Stimulated activated CD8-positive, alpha-beta memory T cell treated with anti-CD3 and anti-CD28 coated beads, Interleukin-12 subunit alpha, Interleukin-12 subunit beta, amount 100 ng/mL, for 24 hours (primary cell): ENCODE measurements at regions not wholly inside any gene's neighbourhood (a gene's known extent, or its start where the extent isn't known, plus 50 kb on each side); places are given as distances from the start of the nearest gene placed in this dataset.

Experiments used
- DNase-seq: peaks from one replicate; pipeline ENCODE4 v3.0.0-alpha.2; 2020; ENCODE audit errors: extremely low read depth

DNA sequence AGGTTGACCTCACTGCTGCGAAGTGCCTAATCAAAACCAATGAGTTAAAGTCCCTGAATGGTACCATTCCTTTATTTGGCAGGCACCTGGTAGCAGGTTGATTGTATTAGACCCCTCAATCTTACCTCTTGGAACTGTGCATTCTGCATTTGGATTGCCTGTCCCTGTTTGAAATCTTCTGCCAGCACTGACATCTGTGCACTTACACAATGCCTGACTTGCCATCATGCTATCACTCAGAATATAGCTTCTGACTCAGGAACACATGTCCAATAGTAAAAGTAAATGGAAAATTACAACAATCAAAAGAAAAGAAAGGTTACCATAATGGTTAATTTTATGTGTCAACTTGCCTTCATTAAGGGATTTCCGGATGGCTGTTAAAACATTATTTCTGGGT, 366.0 kb upstream of the PDGFD start:
- no peak for DNase-seq

DNA sequence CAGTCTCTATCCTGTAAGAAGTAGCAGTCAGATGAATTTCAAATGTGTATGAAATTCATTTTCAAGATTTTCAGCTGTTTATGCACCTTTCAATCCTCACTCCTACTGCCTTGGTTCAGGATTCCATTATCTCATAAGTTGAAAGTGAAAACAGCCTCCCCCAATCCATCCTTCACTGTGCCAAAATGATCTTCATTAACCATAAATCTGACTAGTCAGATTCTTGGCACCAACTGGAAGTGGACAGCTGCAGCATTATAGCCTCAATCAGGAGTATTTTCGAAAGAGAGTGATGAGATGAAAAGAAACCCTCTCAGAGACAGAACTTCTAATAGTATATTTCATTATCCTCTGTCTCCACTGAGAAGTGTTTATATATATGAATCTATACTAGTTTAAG, 365.3 kb upstream of the PDGFD start:
- DNase-seq, result no peak

DNA sequence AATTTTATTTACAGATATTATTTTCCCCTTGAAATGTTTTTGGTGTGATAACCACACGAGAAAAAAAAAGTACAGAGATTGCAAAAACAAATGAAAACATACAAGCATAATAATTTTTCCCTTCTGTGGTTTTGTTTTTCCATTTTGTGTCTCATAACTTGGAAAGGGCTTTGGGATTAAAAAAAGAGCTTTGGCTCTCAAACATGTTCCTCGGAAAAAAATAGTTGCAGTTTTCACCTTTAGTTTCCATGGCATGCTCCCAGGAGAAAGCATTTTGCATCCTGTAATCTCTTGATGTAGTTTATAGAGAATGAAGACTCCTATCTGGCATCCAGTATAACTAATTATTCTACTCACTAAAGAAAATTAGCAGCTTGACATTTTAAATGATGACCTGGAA, 362.1 kb upstream of the PDGFD start:
- no peak for DNase-seq

DNA sequence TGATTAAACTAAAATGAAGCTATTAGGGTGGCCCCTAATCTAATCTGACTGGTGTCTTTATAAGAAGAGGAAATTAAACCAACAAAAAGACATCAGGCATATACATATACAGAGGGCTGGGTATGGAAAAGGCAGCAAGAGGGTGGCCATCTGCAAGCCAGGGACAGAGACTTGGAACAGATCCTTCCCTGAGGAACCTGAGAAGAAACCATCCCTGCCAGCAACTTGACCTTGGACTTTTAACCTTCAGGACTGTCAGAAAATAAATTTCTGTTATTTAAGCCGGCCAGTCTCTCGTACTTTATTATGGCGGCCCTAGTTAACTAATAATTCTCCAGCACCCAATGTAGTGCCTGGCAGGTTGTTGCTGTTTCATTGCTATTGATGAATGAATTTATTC, 361.5 kb upstream of the PDGFD start:
- DNase-seq, result no peak

DNA sequence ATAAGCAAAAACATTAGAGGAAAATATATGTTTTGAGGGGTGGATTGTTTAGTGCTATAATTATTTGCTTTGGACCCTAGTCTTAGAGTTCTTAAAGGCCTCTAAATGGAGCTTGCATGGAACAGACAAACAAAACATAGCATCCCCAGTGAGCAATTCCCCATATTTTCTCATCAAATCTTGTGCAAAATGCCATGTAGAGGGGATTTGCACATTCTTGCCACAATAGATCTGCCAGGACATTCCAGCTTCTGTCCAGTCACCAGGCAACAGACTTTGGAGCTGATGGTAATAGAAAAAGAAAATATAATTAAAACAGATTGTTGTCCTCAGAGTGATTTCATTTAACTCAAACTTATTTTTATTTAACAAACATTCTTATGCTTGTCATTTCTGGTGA, 360.3 kb upstream of the PDGFD start:
- no peak for DNase-seq

DNA sequence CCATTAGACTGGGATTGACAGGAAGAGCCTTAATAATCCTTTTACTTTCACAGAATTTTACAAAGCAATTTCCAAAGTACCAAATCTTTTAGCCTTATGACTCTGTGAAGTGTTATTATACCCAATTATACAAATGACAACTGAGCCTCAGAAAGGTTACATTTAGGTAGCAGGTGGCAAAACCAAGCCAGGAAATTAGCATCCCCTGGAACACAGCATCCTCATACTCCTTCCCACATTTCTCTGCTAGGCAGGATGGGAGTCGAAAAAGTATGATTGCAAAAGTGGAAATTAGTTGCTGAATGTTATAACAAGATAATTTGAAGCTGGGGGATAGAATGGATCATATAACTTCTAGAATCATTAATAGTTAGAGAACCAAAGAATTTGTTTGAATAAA, 359.7 kb upstream of the PDGFD start:
- DNase-seq, result no peak

DNA sequence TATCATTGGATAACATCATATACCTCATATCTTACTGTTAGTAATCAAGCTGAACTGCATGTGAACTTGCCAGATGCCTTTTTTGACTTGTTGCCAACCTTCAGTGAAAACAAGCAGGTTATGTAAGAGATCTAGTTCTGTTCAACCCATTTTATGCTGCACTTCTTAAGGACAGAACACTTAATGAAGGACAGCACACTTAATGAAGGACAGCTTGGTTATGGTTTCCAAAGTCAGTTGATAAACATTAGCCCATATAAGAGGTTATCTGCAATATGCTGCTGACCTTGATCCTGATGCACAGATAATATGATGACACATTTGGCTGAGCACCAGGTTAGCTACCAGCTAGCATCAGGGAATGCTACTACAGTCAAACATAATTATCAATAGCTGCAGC, 358.7 kb upstream of the PDGFD start:
- DNase-seq, result no peak

DNA sequence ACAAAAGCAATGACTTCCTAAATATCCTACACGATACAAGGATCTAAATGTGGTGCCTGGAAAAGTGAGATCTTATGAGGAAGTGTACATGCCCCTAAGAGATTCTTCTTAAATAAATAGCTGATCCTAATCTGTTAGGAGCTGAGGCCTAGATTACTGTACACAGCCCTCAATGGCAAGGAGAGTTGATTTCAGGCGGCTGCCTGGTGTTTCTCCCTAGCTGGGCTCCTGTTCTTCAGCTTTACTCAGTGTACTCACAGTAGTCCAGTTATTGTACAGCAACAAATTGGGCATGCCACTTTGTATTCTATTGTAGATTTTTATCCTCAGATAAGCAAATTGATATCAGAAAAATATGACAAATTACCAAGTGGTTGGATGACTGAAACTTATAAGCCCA, 358.2 kb upstream of the PDGFD start:
- DNase-seq, result no peak

DNA sequence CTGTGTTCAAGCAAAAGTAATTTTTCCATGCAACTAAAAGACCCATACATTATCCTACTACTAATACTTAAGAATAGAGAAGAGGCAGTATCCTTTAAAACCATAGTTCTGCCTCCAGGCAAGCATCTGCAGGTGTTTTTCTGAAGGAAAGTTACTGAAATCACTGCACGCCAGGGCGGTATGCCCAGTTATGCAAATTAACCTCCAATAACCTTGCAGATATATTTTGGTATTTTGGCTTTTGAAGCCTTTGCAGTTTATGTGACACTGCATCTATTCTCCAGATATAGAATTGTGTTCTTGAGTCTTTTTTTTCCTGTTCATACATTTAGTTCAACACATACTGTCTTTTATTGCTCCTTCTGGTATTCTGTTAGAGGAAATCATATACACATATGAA, 346.2 kb upstream of the PDGFD start:
- DNase-seq, result no peak

DNA sequence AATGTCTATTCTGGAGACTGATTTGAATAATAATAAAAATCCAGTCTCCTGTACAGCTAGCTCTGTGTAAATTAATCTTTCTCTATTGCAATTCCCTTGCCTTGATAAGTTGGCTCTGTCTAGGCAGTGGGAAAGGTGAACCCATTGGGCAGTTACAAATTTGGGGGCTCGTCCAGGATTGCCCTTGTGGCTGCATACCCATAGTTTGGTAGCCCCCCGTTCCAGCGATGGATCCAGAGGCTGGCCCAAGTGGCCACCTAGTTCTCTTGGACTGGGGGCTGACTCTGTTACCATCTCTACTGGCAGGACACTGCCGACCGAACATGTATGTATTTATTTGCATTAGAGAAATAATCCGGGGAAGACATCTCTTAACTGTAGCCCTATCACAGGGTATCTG, 326.2 kb upstream of the PDGFD start:
- DNase-seq, result no peak

DNA sequence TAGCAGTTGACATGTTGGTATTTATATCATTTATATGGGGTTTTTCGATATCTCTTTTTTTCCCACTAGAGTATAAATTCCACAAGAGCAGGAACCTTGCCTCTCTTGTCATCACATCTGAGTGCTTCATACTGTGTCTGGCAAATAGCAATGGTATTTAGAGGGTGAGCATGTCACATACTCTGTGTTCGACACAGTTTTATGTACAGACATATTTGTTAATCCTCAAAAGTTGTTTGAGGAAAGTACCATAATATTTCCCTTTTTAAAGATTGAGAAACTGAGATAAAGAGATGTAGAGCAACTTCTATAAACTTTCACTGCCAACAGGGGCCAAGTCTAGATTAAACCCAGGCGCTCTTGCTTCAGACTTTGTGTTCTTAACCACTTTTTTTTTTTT, 324.6 kb upstream of the PDGFD start:
- DNase-seq, result no peak

DNA sequence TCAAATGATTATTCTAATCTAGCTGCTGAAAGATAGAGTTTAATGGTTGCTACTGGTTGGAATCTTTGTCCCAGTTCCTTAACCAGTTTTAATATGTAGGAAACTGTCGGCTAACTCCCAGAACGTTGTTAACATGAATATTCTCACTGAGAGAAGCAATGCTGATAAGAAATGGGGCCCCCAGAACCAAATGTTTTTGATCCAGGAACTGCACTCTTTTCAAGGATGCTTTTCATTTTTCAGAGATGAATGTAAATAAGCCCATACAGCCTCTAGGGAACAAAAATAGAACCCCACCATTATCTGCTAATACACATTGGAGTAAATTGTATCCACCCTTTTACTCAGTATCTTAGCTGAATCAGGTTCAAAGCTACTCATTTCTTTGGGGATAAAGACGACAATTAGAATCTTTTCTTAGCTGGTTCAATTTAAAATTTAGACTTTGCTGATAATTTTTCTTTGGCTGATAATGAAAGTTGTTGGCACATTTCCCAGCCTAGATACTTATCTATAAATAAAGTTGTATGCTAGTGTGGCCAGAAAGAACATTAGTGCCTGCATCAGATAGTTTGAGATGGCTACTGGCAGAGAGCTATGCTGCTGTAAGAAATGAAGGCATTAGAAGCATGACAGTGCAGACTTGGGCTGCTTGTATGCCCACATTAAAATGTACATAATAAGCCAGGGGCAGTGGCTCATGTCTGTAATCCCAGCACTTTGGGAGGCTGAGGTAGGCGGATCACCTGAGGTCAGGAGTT, 323.3 kb upstream of the PDGFD start:
- DNase-seq, result no peak

DNA sequence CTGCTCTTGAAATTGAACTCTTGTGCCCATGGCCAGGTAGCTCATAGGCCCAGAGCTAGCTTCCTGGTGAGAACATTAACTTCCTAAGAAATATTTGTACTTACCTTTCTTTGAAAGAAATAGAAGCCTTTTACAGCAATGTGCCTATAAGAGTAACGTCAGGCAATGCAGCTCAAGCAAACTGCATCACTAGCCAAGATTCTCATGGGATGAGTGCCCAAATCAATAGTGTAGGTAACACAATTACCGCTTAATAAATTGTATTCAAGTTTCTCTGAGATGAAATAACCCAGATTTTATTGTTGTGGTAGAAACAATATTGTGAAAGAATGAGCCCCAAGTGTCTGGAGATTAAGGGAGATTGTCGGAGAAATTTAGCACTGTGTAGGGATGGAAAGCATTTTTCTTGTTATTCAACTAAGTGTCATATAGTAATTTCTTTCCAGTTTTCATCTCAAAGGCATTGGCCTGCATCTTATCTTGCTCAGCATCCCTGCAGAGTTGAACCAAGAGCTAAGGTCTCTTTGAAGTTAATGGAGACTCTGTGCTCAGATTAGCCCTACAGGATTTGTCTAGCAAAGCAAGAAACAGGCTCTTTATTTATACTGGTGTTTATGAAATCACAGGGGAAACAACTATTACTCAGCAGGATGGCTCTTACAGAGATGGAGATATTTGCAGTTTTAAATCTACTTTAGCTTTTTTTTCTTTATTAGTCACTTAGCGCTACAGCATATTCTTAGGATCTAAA, 321.0 kb upstream of the PDGFD start:
- no peak for DNase-seq

DNA sequence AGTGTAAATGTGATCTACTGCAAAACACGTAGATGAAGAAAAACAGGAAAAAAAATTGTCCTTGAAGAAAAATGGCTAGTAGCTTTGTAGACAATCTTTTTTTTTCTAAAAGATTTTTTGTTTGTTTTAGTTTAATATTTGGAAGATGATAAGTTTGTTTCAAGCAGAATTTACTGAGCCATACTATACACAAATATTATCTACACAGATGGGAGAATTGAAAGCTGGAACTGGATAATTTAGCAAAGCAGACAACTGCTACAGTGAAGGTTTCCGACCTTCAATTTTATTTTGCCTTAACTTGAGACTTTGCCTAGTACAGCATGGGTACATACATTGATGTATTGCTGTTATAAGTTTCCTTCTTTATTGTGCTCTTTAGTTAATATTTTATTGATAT, 313.0 kb upstream of the PDGFD start:
- DNase-seq, result no peak

DNA sequence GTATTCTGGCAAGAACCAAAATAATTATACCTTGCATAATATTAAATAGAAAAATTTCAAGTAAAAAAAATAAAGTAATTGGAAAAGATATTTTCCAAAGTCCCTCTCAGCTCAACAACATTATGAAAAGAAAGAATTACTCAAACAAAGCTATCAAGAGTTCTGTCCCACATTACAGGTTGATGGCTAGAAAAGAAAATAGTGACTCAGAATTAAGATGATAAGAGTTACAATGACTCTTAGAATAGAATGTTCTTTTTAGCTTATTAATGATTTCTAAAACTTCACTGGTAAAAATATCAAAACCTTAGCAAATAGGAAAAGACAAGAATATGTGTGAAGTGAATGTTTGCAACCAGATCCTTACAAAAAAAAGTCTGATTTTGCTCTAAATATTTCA, 312.5 kb upstream of the PDGFD start:
- DNase-seq, result no peak

DNA sequence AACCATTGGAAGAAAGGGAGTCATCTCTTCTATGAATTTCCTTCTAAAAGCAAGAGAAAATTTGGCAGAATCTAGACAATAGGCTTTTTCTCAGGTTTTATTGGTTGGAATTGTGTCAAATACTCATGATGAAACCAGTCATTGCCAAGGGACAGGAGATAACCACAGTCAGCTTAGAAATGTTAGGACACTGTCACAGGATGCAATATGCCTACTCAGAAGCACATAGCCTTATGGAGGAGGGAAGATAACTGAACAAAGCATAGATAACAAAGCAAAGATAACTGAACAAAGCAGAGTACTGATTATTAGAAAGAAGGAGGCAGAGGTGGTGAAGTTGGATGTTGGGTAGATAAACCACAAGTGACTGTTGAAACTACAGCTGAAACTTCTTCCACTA, 303.5 kb upstream of the PDGFD start:
- no peak for DNase-seq

DNA sequence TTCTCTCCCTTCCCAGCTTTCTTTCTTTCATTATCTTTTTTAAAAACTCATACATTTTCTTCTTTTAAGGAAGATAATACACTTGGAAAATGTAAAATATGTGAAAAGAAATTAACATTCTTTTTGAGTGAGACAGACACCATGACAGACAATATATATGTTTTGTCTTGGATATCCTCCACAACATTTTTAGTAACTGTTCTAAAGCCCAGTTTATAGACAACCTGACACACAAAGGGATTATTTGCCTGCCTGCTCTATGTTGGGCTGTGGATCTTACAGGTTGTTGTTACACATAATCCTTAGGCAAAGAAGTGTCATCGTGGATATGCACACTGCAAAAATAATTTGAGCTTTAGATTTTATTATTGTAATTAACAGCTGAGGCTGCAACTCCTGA, 301.4 kb upstream of the PDGFD start:
- DNase-seq, result no peak

DNA sequence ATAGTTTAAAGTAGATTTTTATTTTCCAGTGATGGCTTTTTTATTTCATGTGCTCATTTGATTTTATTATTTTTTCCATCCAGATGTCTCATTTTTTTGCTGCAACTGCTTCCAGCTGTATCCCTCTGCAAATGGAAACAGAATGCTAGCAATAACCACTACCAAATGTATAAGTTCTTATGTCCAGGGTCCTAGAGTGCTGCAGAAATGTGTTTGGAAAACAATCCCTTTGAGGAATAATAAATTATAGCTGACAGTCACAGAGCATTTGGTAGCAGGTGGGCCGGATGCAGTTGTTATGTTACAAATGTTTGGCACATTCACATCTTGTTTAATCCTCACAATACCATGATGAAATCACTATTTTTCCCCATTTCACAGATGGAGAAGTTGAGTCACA, 300.7 kb upstream of the PDGFD start:
- no peak for DNase-seq

DNA sequence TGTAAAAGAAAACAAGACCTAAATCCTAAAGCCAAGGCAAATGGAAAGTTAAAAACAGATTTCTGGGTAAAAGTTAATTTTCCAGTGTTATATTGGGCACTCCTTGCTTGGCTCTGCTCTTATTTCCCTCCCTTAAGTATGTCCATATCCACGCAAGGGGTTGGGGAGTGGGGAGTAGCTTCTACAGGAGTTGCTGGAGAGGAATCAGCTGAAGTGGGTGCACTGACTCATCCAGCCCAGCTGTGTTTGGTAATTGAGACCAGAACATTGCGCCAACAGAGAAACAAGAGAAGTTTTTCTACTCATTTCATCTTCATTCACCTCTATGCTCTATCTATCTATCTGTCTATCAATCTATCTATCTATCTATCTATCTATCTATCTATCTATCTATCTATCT, 298.4 kb upstream of the PDGFD start:
- no peak for DNase-seq

DNA sequence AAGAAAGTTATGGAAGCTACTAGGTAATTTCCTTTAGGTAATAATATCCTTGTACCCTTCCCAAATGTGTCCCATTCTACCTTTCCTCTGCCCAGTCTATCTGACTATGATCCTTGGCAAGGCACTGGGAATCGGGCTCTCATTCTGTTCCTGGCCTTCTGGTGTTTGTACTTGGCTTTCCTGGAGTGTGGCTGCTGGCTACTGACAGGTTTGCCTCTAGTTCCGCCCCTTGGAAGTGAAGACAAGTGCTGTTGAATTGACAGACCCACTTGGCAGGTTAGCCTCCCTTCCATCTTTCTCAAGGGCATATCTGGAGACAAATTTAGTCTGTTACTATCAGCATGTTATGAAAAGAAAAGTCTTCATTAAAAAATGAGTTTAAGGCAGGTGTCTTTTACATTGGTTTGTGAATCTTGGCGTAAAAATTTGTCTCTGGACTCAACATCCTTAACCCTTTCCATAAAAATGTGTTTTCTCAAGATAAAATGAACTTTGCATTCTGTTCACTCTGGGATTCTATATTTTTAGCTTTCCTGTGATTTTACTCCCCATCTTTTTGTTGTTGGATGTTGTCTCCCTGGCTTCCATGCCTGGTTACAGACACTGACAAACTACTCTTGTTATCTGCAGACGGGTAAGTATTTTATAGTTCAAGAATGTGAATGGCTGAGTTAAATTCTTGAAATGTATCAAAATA, 287.4 kb upstream of the PDGFD start:
- no peak for DNase-seq

DNA sequence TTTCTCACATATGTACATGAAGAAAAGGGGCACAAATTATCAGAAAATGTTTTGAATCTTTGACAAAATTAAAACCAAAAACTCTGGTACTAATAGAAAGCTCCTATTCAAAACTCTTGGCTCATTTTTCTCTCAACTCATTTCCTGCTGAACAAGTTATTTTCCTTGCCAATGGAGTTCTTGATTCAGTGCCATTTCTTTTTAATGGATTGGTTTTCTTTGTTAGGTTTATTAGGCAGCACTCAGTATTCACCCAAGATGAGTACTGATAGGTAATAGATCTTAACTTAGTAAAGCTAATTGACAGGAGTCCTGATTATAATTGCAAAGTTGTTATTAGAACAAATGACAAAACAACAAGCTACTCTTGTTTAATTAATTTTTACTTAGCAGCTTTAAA, 279.4 kb upstream of the PDGFD start:
- DNase-seq, result no peak

DNA sequence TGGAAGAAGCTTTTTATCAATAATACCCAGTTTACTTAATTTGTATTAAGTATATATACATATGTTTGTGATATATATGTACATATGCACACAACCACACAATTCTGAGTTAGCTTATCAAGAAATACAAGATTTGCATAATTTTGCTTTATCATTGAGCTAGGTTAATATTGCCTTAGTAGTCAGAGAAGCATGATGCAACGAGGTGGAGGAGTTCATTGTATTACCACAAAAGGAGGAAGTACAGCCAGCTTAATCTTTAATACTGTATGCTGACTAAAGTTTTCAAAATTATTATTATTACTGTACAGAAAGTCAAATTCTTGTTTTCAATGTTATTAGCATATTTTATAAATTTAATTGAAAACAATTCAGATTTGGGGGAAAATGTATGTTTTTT, 278.4 kb upstream of the PDGFD start:
- no peak for DNase-seq

DNA sequence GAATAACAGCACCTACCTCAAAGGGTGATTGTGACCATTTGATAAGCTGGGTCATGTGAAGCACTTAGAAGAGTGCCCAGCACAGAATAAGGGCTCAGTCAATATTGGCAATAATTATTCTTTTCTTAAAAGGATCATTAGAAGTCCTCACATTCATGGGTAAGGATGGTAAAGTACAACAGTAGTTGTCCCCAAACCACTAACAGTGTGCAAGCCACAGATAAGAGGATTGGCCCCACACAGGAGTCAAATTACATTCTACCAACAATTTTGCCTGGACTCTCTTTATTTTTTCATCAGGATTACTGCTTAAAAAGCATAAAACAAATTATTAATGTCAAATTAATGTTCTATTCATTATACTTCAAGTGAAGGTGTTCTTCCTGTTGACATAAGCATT, 271.5 kb upstream of the PDGFD start:
- no peak for DNase-seq
